ENCODE measurements at regions not wholly inside any gene's neighbourhood (a gene's known extent, or its start where the extent isn't known, plus 50 kb on each side); places are given as distances from the start of the nearest gene placed in this dataset.
"Not testable (repeated sequence)": the region's sequence is repeated elsewhere in the genome, so short reads cannot be mapped to it uniquely, and the experiment has no call there.

GRCh38 chr3:174457758-174458157, 401.4 kb upstream of the NAALADL2 start:
- DNase-seq (ENCODE audit: low read depth): no peak

- no peak for DNase-seq (ENCODE audit: low read depth)
These were observed 398.3 kb upstream of the NAALADL2 start for GRCh38 chr3:174460831-174461230.

GRCh38 chr3:174462916-174463315, 396.2 kb upstream of the NAALADL2 start:
- no peak for DNase-seq (ENCODE audit: low read depth)

- DNase-seq (ENCODE audit: low read depth): no peak
These were observed 394.0 kb upstream of the NAALADL2 start for GRCh38 chr3:174465177-174465576.

GRCh38 chr3:174466471-174467054, 392.6 kb upstream of the NAALADL2 start:
- no peak for DNase-seq (ENCODE audit: low read depth)

GRCh38 chr3:174477491-174477890, 381.6 kb upstream of the NAALADL2 start:
- no peak for DNase-seq (ENCODE audit: low read depth)

GRCh38 chr3:174480767-174481166, 378.4 kb upstream of the NAALADL2 start:
- DNase-seq (ENCODE audit: low read depth): no peak

- no peak for DNase-seq (ENCODE audit: low read depth)
These were observed 376.6 kb upstream of the NAALADL2 start for GRCh38 chr3:174482541-174482940.

GRCh38 chr3:174483254-174483653, 375.9 kb upstream of the NAALADL2 start:
- DNase-seq (ENCODE audit: low read depth): no peak

- DNase-seq (ENCODE audit: low read depth): not testable (repeated sequence)
These were observed 375.3 kb upstream of the NAALADL2 start for GRCh38 chr3:174483856-174484255.

GRCh38 chr3:174488527-174488926, 370.6 kb upstream of the NAALADL2 start:
- no peak for DNase-seq (ENCODE audit: low read depth)

- DNase-seq (ENCODE audit: low read depth): peak; percentile 6
These were observed 363.8 kb upstream of the NAALADL2 start for GRCh38 chr3:174495311-174495710.

- DNase-seq (ENCODE audit: low read depth): no peak
These were observed 363.2 kb upstream of the NAALADL2 start for GRCh38 chr3:174495928-174496327.

GRCh38 chr3:174498638-174499037, 360.5 kb upstream of the NAALADL2 start:
- no peak for DNase-seq (ENCODE audit: low read depth)

- DNase-seq (ENCODE audit: low read depth): no peak
These were observed 353.9 kb upstream of the NAALADL2 start for GRCh38 chr3:174505266-174505665.

- DNase-seq (ENCODE audit: low read depth): no peak
These were observed 334.9 kb upstream of the NAALADL2 start for GRCh38 chr3:174524203-174524602.

GRCh38 chr3:174529298-174529697, 329.8 kb upstream of the NAALADL2 start:
- no peak for DNase-seq (ENCODE audit: low read depth)

- peak; percentile 6 for DNase-seq (ENCODE audit: low read depth)
These were observed 327.7 kb upstream of the NAALADL2 start for GRCh38 chr3:174531262-174531982.

GRCh38 chr3:174532216-174532615, 326.9 kb upstream of the NAALADL2 start:
- DNase-seq (ENCODE audit: low read depth): no peak

- DNase-seq (ENCODE audit: low read depth): peak; percentile 11
These were observed 326.4 kb upstream of the NAALADL2 start for GRCh38 chr3:174532776-174533175.

GRCh38 chr3:174533286-174533685, 325.8 kb upstream of the NAALADL2 start:
- DNase-seq (ENCODE audit: low read depth): peak; percentile 21

GRCh38 chr3:174536319-174536718, 322.8 kb upstream of the NAALADL2 start:
- no peak for DNase-seq (ENCODE audit: low read depth)

GRCh38 chr3:174538151-174538550, 321.0 kb upstream of the NAALADL2 start:
- DNase-seq (ENCODE audit: low read depth): no peak

All from renal cortical epithelial cell (primary cell).